Mesothelial cell of epicardium (in vitro differentiated cells): ENCODE measurements at regions not wholly inside any gene's neighbourhood (a gene's known extent, or its start where the extent isn't known, plus 50 kb on each side); places are given as distances from the start of the nearest gene placed in this dataset.

ENCODE experiments used
- DNase-seq, 2 experiments: peaks; one replicate each; pipeline ENCODE4 v3.0.0; 2021; ENCODE audit warnings: low spot score in 2 of 2; ENCODE audit not compliant: unreplicated experiment in 2 of 2
- H3K27ac Mint-ChIP-seq: 2 replicates; pipeline ENCODE4 v1.8.0; 2021; ENCODE audit warnings: mixed read lengths
- H3K27me3 Mint-ChIP-seq: 2 replicates; pipeline ENCODE4 v1.8.0; 2021; ENCODE audit warnings: low read depth, mixed read lengths
- H3K36me3 Mint-ChIP-seq: 2 replicates; pipeline ENCODE4 v1.8.0; 2021; ENCODE audit warnings: mixed read lengths
- H3K4me1 Mint-ChIP-seq: 2 replicates; pipeline ENCODE4 v1.8.0; 2021; ENCODE audit warnings: mixed read lengths
- H3K4me3 Mint-ChIP-seq: 2 replicates; pipeline ENCODE4 v1.8.0; 2021; ENCODE audit warnings: mild to moderate bottlenecking, moderate library complexity, mixed read lengths
- H3K9me3 Mint-ChIP-seq: 2 replicates; pipeline ENCODE4 v1.8.0; 2021; ENCODE audit warnings: mixed read lengths
- CTCF ChIP-seq: fragments of 200-600 bp; sonication (generic); IDR thresholded peaks from one replicate; pipeline ENCODE4 v1.5.0; 2021; ENCODE audit warnings: antibody characterized with exemption; ENCODE audit not compliant: unreplicated experiment

GRCh38 chr5:20556115-20556763, 568.2 kb upstream of the CDH18 start:
- no peak for DNase-seq
- no peak overlapping the region for H3K27ac Mint-ChIP-seq
- H3K36me3 Mint-ChIP-seq: no peaks in the 10 kb centered on the region
- peaks cover 3% of the 10 kb centered on the region for H3K9me3 Mint-ChIP-seq
- H3K27me3 Mint-ChIP-seq: no peaks in the 10 kb centered on the region
- TF ChIP-seq CTCF: no peak
- H3K4me3 Mint-ChIP-seq: no peak overlapping the region
- H3K4me1 Mint-ChIP-seq: peaks cover 10% of the 10 kb centered on the region

GRCh38 chr5:20555034-20555433, 567.0 kb upstream of the CDH18 start:
- no peak overlapping the region for H3K27ac Mint-ChIP-seq
- TF ChIP-seq CTCF: no peak
- peaks cover 10% of the 10 kb centered on the region for H3K4me1 Mint-ChIP-seq
- DNase-seq: no peak
- no peaks in the 10 kb centered on the region for H3K36me3 Mint-ChIP-seq
- no peak overlapping the region for H3K4me3 Mint-ChIP-seq
- H3K9me3 Mint-ChIP-seq: peaks cover 4% of the 10 kb centered on the region
- no peaks in the 10 kb centered on the region for H3K27me3 Mint-ChIP-seq

- H3K27me3 Mint-ChIP-seq: no peaks in the 10 kb centered on the region
- H3K4me1 Mint-ChIP-seq: peaks cover 10% of the 10 kb centered on the region
- H3K4me3 Mint-ChIP-seq: no peak overlapping the region
- no peak for DNase-seq
- H3K36me3 Mint-ChIP-seq: no peaks in the 10 kb centered on the region
- no peak overlapping the region for H3K27ac Mint-ChIP-seq
- peaks cover 4% of the 10 kb centered on the region for H3K9me3 Mint-ChIP-seq
- TF ChIP-seq CTCF: no peak
These were observed 566.0 kb upstream of the CDH18 start for GRCh38 chr5:20554001-20554400.

- Mint-ChIP-seq H3K27ac (no peak overlapping the region), H3K4me1 (no peaks in the 10 kb centered on the region), H3K4me3 (no peak overlapping the region), H3K36me3 (no peaks in the 10 kb centered on the region), H3K9me3 (peaks cover 10% of the 10 kb centered on the region), H3K27me3 (no peaks in the 10 kb centered on the region)
- TF ChIP-seq CTCF: no peak
- no peak for DNase-seq
These were observed 550.1 kb upstream of the CDH18 start for GRCh38 chr5:20537911-20538703.

GRCh38 chr5:20536813-20537212, 548.8 kb upstream of the CDH18 start:
- Mint-ChIP-seq H3K27me3 (no peaks in the 10 kb centered on the region), H3K27ac (no peak overlapping the region), H3K4me1 (no peaks in the 10 kb centered on the region), H3K4me3 (no peak overlapping the region), H3K9me3 (peaks cover 10% of the 10 kb centered on the region), H3K36me3 (no peaks in the 10 kb centered on the region)
- no peak for TF ChIP-seq CTCF
- no peak for DNase-seq
